ENCODE measurements at regions not wholly inside any gene's neighbourhood (a gene's known extent, or its start where the extent isn't known, plus 50 kb on each side); places are given as distances from the start of the nearest gene placed in this dataset.

GRCh38 chr5:76025069-76025468, 58.1 kb upstream of the SV2C start:
- no peak for TF ChIP-seq EZH2 (IDR thresholded peaks at IDR 0.05; ENCODE audit: low read depth, unreplicated experiment)
- no peak for TF ChIP-seq CTCF (conservative IDR thresholded peaks at IDR 0.05; ENCODE audit: low read depth in 2 of 2)
- no peak for TF ChIP-seq JUNB (IDR thresholded peaks at IDR 0.05; ENCODE audit: unreplicated experiment)
- TF ChIP-seq REST (IDR thresholded peaks at IDR 0.05; ENCODE audit: unreplicated experiment), result no peak
- TF ChIP-seq EZH2phosphoT487 (IDR thresholded peaks at IDR 0.05; ENCODE audit: unreplicated experiment), result no peak
- TF ChIP-seq POLR2AphosphoS5 (IDR thresholded peaks at IDR 0.05; ENCODE audit: low read depth), result no peak
- TF ChIP-seq CREB1 (CRISPR knock-in tag; IDR thresholded peaks at IDR 0.05; ENCODE audit: low read depth), result no peak
- TF ChIP-seq ZNF114 (CRISPR knock-in tag; IDR thresholded peaks at IDR 0.05), result no peak
- no peak for TF ChIP-seq ETS1 (IDR thresholded peaks at IDR 0.05)
- TF ChIP-seq NANOG (IDR thresholded peaks at IDR 0.05; ENCODE audit: borderline replicate concordance), result no peak
